Activated B cell treated with CpG ODN at 0.5 μM for 24 hours (primary cell): ENCODE measurements at regions not wholly inside any gene's neighbourhood (a gene's known extent, or its start where the extent isn't known, plus 50 kb on each side); places are given as distances from the start of the nearest gene placed in this dataset.

Source experiments
- ATAC-seq: fragments of 200-7000 bp; cut with Tn5 transposase; one replicate; pipeline ENCODE4 v1.10.0; 2021; ENCODE audit warnings: low read depth, mild to moderate bottlenecking, moderate library complexity
- CTCF ChIA-PET: fragments of 350-600 bp; sonication (Branson Sonifier 250); formaldehyde crosslinking; loops from one replicate; lab custom pipeline; 2021; ENCODE audit warnings: antibody characterized with exemption; lab: Charles Lee
- POLR2A ChIA-PET: fragments of 350-600 bp; sonication (Branson Sonifier 250); formaldehyde crosslinking; loops from one replicate; lab custom pipeline; 2021; ENCODE audit warnings: antibody characterized with exemption; lab: Charles Lee
- DNase-seq: peaks from one replicate; pipeline ENCODE4 v3.0.0; 2022
- H3K27ac Mint-ChIP-seq: one replicate; pipeline ENCODE4 v1.8.0; 2020; ENCODE audit warnings: mixed read lengths
- H3K27me3 Mint-ChIP-seq: one replicate; pipeline ENCODE4 v1.8.0; 2021; ENCODE audit warnings: mixed read lengths
- H3K36me3 Mint-ChIP-seq: one replicate; pipeline ENCODE4 v1.8.0; 2021; ENCODE audit warnings: low read depth, mixed read lengths
- H3K4me1 Mint-ChIP-seq: one replicate; pipeline ENCODE4 v1.8.0; 2021; ENCODE audit warnings: mixed read lengths
- H3K4me3 Mint-ChIP-seq: one replicate; pipeline ENCODE4 v1.8.0; 2020; ENCODE audit warnings: mild to moderate bottlenecking, mixed read lengths
- H3K9me3 Mint-ChIP-seq: one replicate; pipeline ENCODE4 v1.8.0; 2020; ENCODE audit warnings: mixed read lengths
- intact Hi-C: fragments of 100-400 bp; cut with micrococcal nuclease; formaldehyde crosslinking; loops from one replicate; pipeline ENCODE4 v1.15.1; 2024
- TF ChIP-seq, protein P1 (sequence below): fragments of 200-600 bp; IDR thresholded peaks from one replicate; pipeline ENCODE4 v1.8.0; 2022; ENCODE audit warnings: antibody characterized with exemption, mild to moderate bottlenecking

DNA sequence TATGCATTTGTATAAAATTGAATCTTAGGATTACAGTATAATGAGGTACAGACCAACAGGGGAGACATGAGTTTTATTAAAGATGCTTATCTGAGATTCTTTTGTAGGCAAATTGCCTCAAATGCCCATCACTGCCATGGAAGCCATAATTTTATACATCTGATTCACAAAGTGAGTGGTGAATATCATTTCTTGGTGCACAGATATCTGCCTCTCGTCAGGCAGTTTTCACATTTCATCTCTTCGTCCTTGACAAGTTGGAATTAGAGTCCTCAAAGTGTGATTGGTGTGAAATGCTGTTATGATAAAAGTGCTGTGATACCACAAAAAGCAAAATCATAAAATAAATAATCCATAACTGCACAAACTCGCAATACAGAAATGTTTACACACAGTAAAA is 1602.8 kb upstream of the DDX18 start:
- Mint-ChIP-seq H3K27me3 (no peaks in the 10 kb centered on the region), H3K36me3 (no peaks in the 10 kb centered on the region), H3K4me3 (no peak overlapping the region), H3K9me3 (no peaks in the 10 kb centered on the region), H3K27ac (no peak overlapping the region), H3K4me1 (no peaks in the 10 kb centered on the region)
- no peak for ATAC-seq
- TF ChIP-seq, protein P1, sequence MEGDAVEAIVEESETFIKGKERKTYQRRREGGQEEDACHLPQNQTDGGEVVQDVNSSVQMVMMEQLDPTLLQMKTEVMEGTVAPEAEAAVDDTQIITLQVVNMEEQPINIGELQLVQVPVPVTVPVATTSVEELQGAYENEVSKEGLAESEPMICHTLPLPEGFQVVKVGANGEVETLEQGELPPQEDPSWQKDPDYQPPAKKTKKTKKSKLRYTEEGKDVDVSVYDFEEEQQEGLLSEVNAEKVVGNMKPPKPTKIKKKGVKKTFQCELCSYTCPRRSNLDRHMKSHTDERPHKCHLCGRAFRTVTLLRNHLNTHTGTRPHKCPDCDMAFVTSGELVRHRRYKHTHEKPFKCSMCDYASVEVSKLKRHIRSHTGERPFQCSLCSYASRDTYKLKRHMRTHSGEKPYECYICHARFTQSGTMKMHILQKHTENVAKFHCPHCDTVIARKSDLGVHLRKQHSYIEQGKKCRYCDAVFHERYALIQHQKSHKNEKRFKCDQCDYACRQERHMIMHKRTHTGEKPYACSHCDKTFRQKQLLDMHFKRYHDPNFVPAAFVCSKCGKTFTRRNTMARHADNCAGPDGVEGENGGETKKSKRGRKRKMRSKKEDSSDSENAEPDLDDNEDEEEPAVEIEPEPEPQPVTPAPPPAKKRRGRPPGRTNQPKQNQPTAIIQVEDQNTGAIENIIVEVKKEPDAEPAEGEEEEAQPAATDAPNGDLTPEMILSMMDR = no peak
- CTCF ChIA-PET = no interaction called here
- intact Hi-C loops = no loop called here
- no peak for DNase-seq
- POLR2A ChIA-PET = no interaction called here

DNA sequence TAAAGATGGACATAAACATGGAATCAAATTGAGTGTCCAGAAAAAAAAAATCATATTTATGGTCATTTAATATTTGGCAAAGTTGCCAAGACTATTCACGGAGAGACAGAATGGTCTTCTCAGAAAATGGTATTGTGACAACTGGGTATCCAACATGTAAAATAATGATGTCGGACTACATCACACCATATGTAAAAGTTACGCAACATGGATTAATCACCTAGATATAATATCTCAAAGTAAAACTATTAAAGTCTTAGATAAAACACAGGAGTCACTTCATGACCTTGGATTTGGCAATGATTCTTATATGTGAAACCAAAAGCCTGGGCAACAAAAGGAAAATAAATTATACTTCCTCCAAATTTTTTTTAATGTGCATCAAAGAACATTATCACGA is 1591.7 kb upstream of the DDX18 start:
- H3K9me3 Mint-ChIP-seq = peaks cover 6% of the 10 kb centered on the region
- ATAC-seq (no peak), DNase-seq (no peak)
- no peaks in the 10 kb centered on the region for H3K4me1 Mint-ChIP-seq
- no peaks in the 10 kb centered on the region for H3K27me3 Mint-ChIP-seq
- POLR2A ChIA-PET = no interaction called here
- CTCF ChIA-PET = no interaction called here
- TF ChIP-seq, protein P1 = no peak
- intact Hi-C loops = no loop called here
- H3K36me3 Mint-ChIP-seq = no peaks in the 10 kb centered on the region
- H3K4me3 Mint-ChIP-seq = no peak overlapping the region
- H3K27ac Mint-ChIP-seq = no peak overlapping the region

DNA sequence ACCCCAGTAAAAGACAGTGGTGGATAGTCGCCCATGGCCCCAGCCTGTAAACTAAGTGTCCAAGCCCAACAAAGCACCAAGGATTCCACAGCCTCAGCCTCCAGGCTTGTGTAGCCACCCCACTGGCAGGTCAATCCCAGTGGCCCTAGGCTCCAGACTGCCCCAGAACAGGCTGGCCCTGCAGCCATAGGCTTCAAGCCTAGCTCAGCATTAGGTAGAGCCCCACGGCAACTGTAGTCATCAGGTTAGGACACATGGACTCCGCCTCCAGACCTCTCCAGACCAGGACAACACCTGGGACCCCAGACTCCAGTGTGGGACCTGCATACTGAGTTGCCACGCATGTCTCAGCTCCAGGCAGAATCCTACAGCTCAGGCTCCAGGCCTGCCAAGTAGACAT is 1590.6 kb upstream of the DDX18 start:
- CTCF ChIA-PET = no interaction called here
- intact Hi-C loops = loop anchor here (1.0 kb wide), 1 partner anchor 8 kb away; no protein-coding TSS in a partner anchor
- Mint-ChIP-seq H3K4me1 (no peaks in the 10 kb centered on the region), H3K36me3 (no peaks in the 10 kb centered on the region), H3K27ac (no peak overlapping the region), H3K4me3 (no peak overlapping the region), H3K27me3 (no peaks in the 10 kb centered on the region), H3K9me3 (peaks cover 6% of the 10 kb centered on the region)
- TF ChIP-seq, protein P1 = no peak
- POLR2A ChIA-PET = no interaction called here
- ATAC-seq = no peak
- no peak for DNase-seq

DNA sequence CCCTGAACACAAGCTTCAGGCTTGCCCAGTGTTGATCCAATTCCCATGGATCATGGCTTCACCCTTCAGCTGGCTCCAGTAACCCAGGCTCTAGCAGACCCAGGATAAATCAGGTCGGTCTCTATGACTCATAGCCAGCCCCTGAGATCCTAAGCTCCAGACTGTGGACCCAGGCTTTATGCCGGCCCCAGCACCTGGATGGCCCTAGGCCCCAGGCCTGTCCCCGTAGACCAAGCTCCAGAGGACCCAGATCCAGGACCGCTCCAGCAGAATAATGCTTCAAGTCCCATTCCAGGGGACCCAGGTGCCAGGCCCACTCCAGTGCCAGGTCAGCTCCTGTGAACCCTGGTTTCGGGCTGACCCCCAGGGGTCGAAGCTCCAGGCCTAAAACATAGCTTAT is 1589.9 kb upstream of the DDX18 start:
- ATAC-seq (no peak), DNase-seq (no peak)
- TF ChIP-seq, protein P1 = no peak
- intact Hi-C loops = loop anchor here (1.0 kb wide), 1 partner anchor 8 kb away; no protein-coding TSS in a partner anchor
- Mint-ChIP-seq H3K9me3 (peaks cover 6% of the 10 kb centered on the region), H3K4me3 (no peak overlapping the region), H3K27ac (no peak overlapping the region), H3K36me3 (no peaks in the 10 kb centered on the region), H3K4me1 (no peaks in the 10 kb centered on the region), H3K27me3 (no peaks in the 10 kb centered on the region)
- CTCF ChIA-PET = no interaction called here
- POLR2A ChIA-PET = no interaction called here

DNA sequence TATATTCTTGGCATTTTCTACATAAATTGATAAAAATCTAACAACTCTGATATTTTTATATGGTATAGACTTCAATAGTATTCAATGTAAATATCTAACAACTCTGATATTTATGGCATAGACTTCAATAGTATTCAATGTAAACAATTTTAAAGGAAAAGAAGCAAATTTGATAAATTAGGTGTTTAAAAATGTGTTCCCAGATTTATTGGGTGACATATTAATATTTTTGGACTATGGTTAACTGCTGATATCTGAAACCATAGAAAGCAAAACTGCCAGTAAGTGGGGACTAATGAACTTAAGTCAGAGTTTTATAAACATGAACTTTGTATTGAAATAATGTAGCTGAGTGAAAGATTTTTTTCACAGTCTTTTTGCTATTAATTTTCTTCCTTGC is 1576.0 kb upstream of the DDX18 start:
- ChIA-PET POLR2A (no interaction called here), CTCF (no interaction called here)
- Mint-ChIP-seq H3K27ac (no peak overlapping the region), H3K4me3 (no peak overlapping the region), H3K4me1 (no peaks in the 10 kb centered on the region), H3K27me3 (no peaks in the 10 kb centered on the region), H3K36me3 (no peaks in the 10 kb centered on the region), H3K9me3 (peaks cover 12% of the 10 kb centered on the region)
- intact Hi-C loops = no loop called here
- no peak for DNase-seq
- TF ChIP-seq, protein P1 = no peak
- ATAC-seq = no peak
